OCI-LY1 (cell line): ENCODE measurements at regions not wholly inside any gene's neighbourhood (a gene's known extent, or its start where the extent isn't known, plus 50 kb on each side); places are given as distances from the start of the nearest gene placed in this dataset.

ENCODE experiments used
- CTCF ChIP-seq: fragments of 200-600 bp; sonication (generic), shearing (Covaris generic); IDR thresholded peaks from 2 replicates; pipeline ENCODE4 v1.5.1; 2017; ENCODE audit warnings: mild to moderate bottlenecking, antibody characterized with exemption, low read length, moderate library complexity, mixed read lengths
- EZH2 ChIP-seq: fragments of 200-600 bp; sonication (generic), shearing (Covaris generic); IDR thresholded peaks from 2 replicates; pipeline ENCODE4 v1.8.0; 2017; ENCODE audit warnings: borderline replicate concordance, mixed run types, mild to moderate bottlenecking, antibody characterized with exemption, low read length, moderate library complexity, mixed read lengths

GRCh38 chr3:194830401-194830800, 144.7 kb downstream of the FAM43A start:
- TF ChIP-seq CTCF (no peak), EZH2 (no peak)
